Liver (tissue), 8 donors: ENCODE measurements at regions not wholly inside any gene's neighbourhood (a gene's known extent, or its start where the extent isn't known, plus 50 kb on each side); places are given as distances from the start of the nearest gene placed in this dataset.

Experiments
- DNase-seq: peaks from one replicate; pipeline ENCODE4 v3.0.0-alpha.2; 2017; ENCODE audit warnings: low spot score
- H3K27ac ChIP-seq, 2 donors: one replicate each; pipeline ENCODE4 v1.7.0; 2013; ENCODE audit warnings: inconsistent platforms in 2 of 2, low read length in 2 of 2, control low read depth in 1 of 2, low read depth in 1 of 2, mild to moderate bottlenecking in 1 of 2
- H3K27me3 ChIP-seq, 4 donors: one replicate each; pipeline versions ENCODE4 v1.6.1 to v1.7.0; 2013; ENCODE audit warnings: low read length in 3 of 4, inconsistent platforms in 1 of 4, mild to moderate bottlenecking in 1 of 4, moderate library complexity in 1 of 4; ENCODE audit not compliant: control insufficient read depth in 4 of 4, insufficient read depth in 4 of 4
- H3K36me3 ChIP-seq, 4 donors: one replicate each; pipeline versions ENCODE4 v1.6.1 to v1.7.0; 2013; ENCODE audit warnings: low read length in 3 of 4, mild to moderate bottlenecking in 3 of 4, low read depth in 1 of 4, moderate library complexity in 1 of 4; ENCODE audit not compliant: control insufficient read depth in 4 of 4, insufficient read depth in 3 of 4
- H3K4me1 ChIP-seq, 4 donors: one replicate each; pipeline versions ENCODE4 v1.6.1 to v1.7.0; 2013; ENCODE audit warnings: low read length in 3 of 4, mild to moderate bottlenecking in 3 of 4, moderate library complexity in 1 of 4; ENCODE audit not compliant: control insufficient read depth in 4 of 4, insufficient read depth in 4 of 4
- H3K4me3 ChIP-seq, 3 donors: one replicate each; pipeline versions ENCODE4 v1.6.1 to v1.7.0; 2013; ENCODE audit warnings: low read length in 3 of 3, control low read depth in 1 of 3, low read depth in 1 of 3, mild to moderate bottlenecking in 1 of 3
- H3K9ac ChIP-seq, 2 donors: one replicate each; pipeline ENCODE4 v1.7.0; 2013; ENCODE audit warnings: low read length in 2 of 2, mild to moderate bottlenecking in 2 of 2, moderate library complexity in 2 of 2, control low read depth in 1 of 2, low read depth in 1 of 2
- H3K9me3 ChIP-seq, 4 donors: one replicate each; pipeline versions ENCODE4 v1.6.1 to v1.7.0; 2013; ENCODE audit warnings: low read length in 3 of 4; ENCODE audit not compliant: control insufficient read depth in 4 of 4
- EGR1 ChIP-seq, 2 donors: IDR thresholded peaks; 2 replicates each; pipeline ENCODE4 v1.6.1; 2016 to 2018; ENCODE audit warnings: antibody characterized with exemption in 2 of 2, low read depth in 2 of 2
- FOXA1 ChIP-seq: IDR thresholded peaks from 2 replicates; pipeline ENCODE4 v1.6.1; 2016; ENCODE audit warnings: antibody characterized with exemption
- FOXA2 ChIP-seq: IDR thresholded peaks from 2 replicates; pipeline ENCODE4 v1.6.1; 2016; ENCODE audit warnings: antibody characterized with exemption
- GABPA ChIP-seq, 2 donors: IDR thresholded peaks in 1 of 2; conservative IDR thresholded peaks in 1 of 2; 2 replicates each; pipeline ENCODE4 v1.6.1; 2016; ENCODE audit warnings: antibody characterized with exemption in 2 of 2, mild to moderate bottlenecking in 1 of 2, moderate library complexity in 1 of 2
- HNF4A ChIP-seq, 2 donors: conservative IDR thresholded peaks; 2 replicates each; pipeline ENCODE4 v1.6.1; 2016; ENCODE audit warnings: antibody characterized with exemption in 2 of 2, mild to moderate bottlenecking in 2 of 2
- HNF4G ChIP-seq: IDR thresholded peaks from 2 replicates; pipeline ENCODE4 v1.6.1; 2016; ENCODE audit warnings: antibody characterized with exemption
- JUND ChIP-seq, 2 donors: IDR thresholded peaks; 2 replicates each; pipeline ENCODE4 v1.6.1; 2016; ENCODE audit warnings: antibody characterized with exemption in 2 of 2
- NR2F2 ChIP-seq: IDR thresholded peaks from 2 replicates; pipeline ENCODE4 v1.6.1; 2016; ENCODE audit warnings: antibody characterized with exemption
- RAD21 ChIP-seq, 2 donors: IDR thresholded peaks; 2 replicates each; pipeline ENCODE4 v1.6.1; 2016; ENCODE audit warnings: antibody characterized with exemption in 2 of 2, mild to moderate bottlenecking in 2 of 2
- RXRA ChIP-seq, 2 donors: IDR thresholded peaks; 2 replicates each; pipeline ENCODE4 v1.6.1; 2017 to 2018; ENCODE audit warnings: antibody characterized with exemption in 2 of 2, mild to moderate bottlenecking in 1 of 2
- SP1 ChIP-seq: IDR thresholded peaks from 2 replicates; pipeline ENCODE4 v1.6.1; 2018; ENCODE audit warnings: antibody characterized with exemption, mild to moderate bottlenecking
- TAF1 ChIP-seq: conservative IDR thresholded peaks from 2 replicates; pipeline ENCODE4 v1.6.1; 2016; ENCODE audit warnings: antibody characterized with exemption, mild to moderate bottlenecking
- YY1 ChIP-seq: IDR thresholded peaks from 2 replicates; pipeline ENCODE4 v1.6.1; 2016; ENCODE audit warnings: antibody characterized with exemption, mild to moderate bottlenecking
- WGBS: extraction: QIAGEN DNeasy Blood & Tissue Kit; methylation state at CpG from one replicate; pipeline ENCODE4 v1.1.7; 2013; 5-methylcytosine and 5-hydroxymethylcytosine counted together
- TF ChIP-seq, protein P1 (sequence below): fragments of 150-350 bp; IDR thresholded peaks from 2 replicates; pipeline ENCODE4 v1.5.1; 2017; ENCODE audit warnings: improper control_type of control experiment, low read depth, low read length; ENCODE audit not compliant: missing input control
- TF ChIP-seq, protein P2 (sequence below): IDR thresholded peaks from 2 replicates; pipeline ENCODE4 v1.6.1; 2016; ENCODE audit warnings: antibody characterized with exemption, mild to moderate bottlenecking
- TF ChIP-seq, protein P3 (sequence below): IDR thresholded peaks from 2 replicates; pipeline ENCODE4 v1.6.1; 2016; ENCODE audit warnings: antibody characterized with exemption
- TF ChIP-seq, protein P4 (sequence below): IDR thresholded peaks from 2 replicates; pipeline ENCODE4 v1.6.1; 2016; ENCODE audit warnings: antibody characterized with exemption
- TF ChIP-seq, protein P5 (sequence below): IDR thresholded peaks from 2 replicates; pipeline ENCODE4 v1.6.1; 2016; ENCODE audit warnings: antibody characterized with exemption
- donor health status: healthy.
- donor health status: healthy.
- donor health status: healthy.
- donor health status: healthy.
- donor health status: healthy.

DNA sequence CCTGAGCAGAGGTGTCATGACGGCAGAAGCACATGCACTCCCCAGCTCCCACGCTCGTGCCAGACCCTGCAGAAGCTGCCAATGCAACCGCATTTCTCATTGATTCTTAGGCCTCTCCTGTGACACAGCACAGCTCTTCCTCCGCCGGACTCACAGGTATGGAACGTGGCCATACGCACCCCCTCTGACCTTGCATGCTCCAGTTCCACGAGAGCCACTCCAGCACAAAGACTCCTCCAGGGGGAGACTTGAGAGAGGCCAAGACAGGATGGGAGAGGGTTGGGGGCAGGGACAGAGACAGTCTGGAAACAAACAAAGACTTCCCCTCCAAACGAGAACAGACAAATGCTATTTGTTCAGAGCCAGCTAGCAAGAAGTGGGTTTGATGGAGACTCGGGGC, 124.3 kb upstream of the PPP2R2D start:
- DNase-seq: no peak
- Histone ChIP-seq H3K4me1 (no peaks in the 10 kb centered on the region), H3K9me3 (peaks cover 7 to 21% (median 18%) of the 10 kb centered on the region in 4 donors), H3K27me3 (no peaks in the 10 kb centered on the region), H3K4me3 (peak overlapping the region in 1 of 3 donors; percentile 18), H3K27ac (no peak overlapping the region), H3K36me3 (no peaks in the 10 kb centered on the region), H3K9ac (no peak overlapping the region)
- TF ChIP-seq YY1: no peak
- no peak for TF ChIP-seq SP1
- TF ChIP-seq RXRA (IDR thresholded peaks at IDR 0.05): no peak
- TF ChIP-seq HNF4A (conservative IDR thresholded peaks at IDR 0.05): no peak
- TF ChIP-seq TAF1: no peak
- TF ChIP-seq JUND (IDR thresholded peaks at IDR 0.05): no peak
- TF ChIP-seq NR2F2: no peak
- TF ChIP-seq, protein P1, sequence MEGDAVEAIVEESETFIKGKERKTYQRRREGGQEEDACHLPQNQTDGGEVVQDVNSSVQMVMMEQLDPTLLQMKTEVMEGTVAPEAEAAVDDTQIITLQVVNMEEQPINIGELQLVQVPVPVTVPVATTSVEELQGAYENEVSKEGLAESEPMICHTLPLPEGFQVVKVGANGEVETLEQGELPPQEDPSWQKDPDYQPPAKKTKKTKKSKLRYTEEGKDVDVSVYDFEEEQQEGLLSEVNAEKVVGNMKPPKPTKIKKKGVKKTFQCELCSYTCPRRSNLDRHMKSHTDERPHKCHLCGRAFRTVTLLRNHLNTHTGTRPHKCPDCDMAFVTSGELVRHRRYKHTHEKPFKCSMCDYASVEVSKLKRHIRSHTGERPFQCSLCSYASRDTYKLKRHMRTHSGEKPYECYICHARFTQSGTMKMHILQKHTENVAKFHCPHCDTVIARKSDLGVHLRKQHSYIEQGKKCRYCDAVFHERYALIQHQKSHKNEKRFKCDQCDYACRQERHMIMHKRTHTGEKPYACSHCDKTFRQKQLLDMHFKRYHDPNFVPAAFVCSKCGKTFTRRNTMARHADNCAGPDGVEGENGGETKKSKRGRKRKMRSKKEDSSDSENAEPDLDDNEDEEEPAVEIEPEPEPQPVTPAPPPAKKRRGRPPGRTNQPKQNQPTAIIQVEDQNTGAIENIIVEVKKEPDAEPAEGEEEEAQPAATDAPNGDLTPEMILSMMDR: no peak
- TF ChIP-seq FOXA1: no peak
- TF ChIP-seq, protein P2, sequence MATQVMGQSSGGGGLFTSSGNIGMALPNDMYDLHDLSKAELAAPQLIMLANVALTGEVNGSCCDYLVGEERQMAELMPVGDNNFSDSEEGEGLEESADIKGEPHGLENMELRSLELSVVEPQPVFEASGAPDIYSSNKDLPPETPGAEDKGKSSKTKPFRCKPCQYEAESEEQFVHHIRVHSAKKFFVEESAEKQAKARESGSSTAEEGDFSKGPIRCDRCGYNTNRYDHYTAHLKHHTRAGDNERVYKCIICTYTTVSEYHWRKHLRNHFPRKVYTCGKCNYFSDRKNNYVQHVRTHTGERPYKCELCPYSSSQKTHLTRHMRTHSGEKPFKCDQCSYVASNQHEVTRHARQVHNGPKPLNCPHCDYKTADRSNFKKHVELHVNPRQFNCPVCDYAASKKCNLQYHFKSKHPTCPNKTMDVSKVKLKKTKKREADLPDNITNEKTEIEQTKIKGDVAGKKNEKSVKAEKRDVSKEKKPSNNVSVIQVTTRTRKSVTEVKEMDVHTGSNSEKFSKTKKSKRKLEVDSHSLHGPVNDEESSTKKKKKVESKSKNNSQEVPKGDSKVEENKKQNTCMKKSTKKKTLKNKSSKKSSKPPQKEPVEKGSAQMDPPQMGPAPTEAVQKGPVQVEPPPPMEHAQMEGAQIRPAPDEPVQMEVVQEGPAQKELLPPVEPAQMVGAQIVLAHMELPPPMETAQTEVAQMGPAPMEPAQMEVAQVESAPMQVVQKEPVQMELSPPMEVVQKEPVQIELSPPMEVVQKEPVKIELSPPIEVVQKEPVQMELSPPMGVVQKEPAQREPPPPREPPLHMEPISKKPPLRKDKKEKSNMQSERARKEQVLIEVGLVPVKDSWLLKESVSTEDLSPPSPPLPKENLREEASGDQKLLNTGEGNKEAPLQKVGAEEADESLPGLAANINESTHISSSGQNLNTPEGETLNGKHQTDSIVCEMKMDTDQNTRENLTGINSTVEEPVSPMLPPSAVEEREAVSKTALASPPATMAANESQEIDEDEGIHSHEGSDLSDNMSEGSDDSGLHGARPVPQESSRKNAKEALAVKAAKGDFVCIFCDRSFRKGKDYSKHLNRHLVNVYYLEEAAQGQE: no peak
- TF ChIP-seq EGR1 (IDR thresholded peaks at IDR 0.05; ENCODE audit: low read depth in 2 of 2): no peak
- TF ChIP-seq, protein P3, sequence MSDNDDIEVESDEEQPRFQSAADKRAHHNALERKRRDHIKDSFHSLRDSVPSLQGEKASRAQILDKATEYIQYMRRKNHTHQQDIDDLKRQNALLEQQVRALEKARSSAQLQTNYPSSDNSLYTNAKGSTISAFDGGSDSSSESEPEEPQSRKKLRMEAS: no peak
- TF ChIP-seq HNF4G: no peak
- TF ChIP-seq, protein P4, sequence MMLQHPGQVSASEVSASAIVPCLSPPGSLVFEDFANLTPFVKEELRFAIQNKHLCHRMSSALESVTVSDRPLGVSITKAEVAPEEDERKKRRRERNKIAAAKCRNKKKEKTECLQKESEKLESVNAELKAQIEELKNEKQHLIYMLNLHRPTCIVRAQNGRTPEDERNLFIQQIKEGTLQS: no peak
- TF ChIP-seq FOXA2: no peak
- TF ChIP-seq RAD21 (IDR thresholded peaks at IDR 0.05): no peak
- TF ChIP-seq GABPA (IDR thresholded peaks at IDR 0.05 in 1 of 2, conservative IDR thresholded peaks at IDR 0.05 in 1 of 2): no peak
- TF ChIP-seq, protein P5, sequence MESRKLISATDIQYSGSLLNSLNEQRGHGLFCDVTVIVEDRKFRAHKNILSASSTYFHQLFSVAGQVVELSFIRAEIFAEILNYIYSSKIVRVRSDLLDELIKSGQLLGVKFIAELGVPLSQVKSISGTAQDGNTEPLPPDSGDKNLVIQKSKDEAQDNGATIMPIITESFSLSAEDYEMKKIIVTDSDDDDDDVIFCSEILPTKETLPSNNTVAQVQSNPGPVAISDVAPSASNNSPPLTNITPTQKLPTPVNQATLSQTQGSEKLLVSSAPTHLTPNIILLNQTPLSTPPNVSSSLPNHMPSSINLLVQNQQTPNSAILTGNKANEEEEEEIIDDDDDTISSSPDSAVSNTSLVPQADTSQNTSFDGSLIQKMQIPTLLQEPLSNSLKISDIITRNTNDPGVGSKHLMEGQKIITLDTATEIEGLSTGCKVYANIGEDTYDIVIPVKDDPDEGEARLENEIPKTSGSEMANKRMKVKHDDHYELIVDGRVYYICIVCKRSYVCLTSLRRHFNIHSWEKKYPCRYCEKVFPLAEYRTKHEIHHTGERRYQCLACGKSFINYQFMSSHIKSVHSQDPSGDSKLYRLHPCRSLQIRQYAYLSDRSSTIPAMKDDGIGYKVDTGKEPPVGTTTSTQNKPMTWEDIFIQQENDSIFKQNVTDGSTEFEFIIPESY: no peak
- 77% methylated on average over 11 of the region's 11 CpGs for WGBS

DNA sequence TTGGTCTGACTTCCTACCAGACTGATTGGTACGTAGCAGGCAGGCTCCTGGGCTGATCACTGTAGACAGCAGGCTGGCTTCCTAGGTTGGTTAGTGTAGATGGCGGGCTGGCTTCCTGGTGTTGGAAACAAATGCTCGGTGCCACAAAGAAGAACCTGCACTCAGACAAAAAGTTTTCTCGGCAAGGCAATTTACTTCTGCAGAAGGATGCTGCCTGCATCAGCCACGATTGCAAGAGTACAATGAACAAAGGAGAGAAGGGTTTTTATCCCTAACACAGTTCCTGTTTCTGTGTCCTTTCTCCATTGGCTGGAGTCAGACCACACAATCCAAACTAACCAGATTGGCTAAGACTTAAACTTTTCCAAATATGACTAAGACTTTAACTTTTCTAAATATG, 123.6 kb upstream of the PPP2R2D start:
- no peak overlapping the region for H3K27ac ChIP-seq
- no peaks in the 10 kb centered on the region for H3K36me3 ChIP-seq
- H3K27me3 ChIP-seq: no peaks in the 10 kb centered on the region
- 88% methylated on average over 5 of the region's 5 CpGs for WGBS
- H3K4me1 ChIP-seq: no peaks in the 10 kb centered on the region
- no peak overlapping the region for H3K4me3 ChIP-seq
- DNase-seq: no peak
- TF ChIP-seq JUND (IDR thresholded peaks at IDR 0.05) (no peak), RXRA (IDR thresholded peaks at IDR 0.05) (no peak)
- no peak overlapping the region for H3K9ac ChIP-seq
- H3K9me3 ChIP-seq: peaks cover 7 to 21% (median 18%) of the 10 kb centered on the region in 4 donors
